Uterus (tissue), 2 donors: ENCODE measurements at regions not wholly inside any gene's neighbourhood (a gene's known extent, or its start where the extent isn't known, plus 50 kb on each side); places are given as distances from the start of the nearest gene placed in this dataset.

ENCODE experiments used
- POLR2A ChIP-seq, 2 donors: fragments of 450-650 bp; IDR thresholded peaks; one replicate each; pipeline ENCODE4 v1.6.1; 2016; ENCODE audit warnings: antibody characterized with exemption in 2 of 2, mild to moderate bottlenecking in 1 of 2, moderate library complexity in 1 of 2
- TF ChIP-seq, protein P1 (sequence below), 4 experiments: fragments of 200-600 bp in 2 of 4; fragments of 450-650 bp in 2 of 4; sonication (generic) in 2 of 4; IDR thresholded peaks; one replicate each; pipeline ENCODE4 v1.5.1; 2016 to 2019; ENCODE audit warnings: antibody characterized with exemption in 4 of 4, mild to moderate bottlenecking in 2 of 4, moderate library complexity in 1 of 4

DNA sequence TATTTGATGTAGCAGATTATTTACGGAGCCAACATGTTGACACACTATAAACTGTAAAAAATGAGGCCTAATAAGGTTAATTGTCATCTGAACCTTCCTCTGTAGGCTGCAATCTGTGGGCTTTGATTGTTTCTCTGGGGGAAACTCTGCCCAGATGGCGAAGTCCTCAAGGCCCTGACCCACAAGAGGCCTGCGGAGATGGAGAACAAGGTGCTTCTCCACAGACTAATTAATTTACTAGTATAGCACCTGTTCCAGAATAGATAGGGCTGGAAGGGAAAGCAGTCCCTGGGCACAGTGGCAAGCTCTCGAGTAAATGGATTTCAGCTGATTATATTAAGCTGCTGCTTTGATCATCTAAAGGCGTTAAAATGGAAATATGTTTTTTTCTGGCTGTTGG, 338.8 kb upstream of the DNAJC19 start:
- TF ChIP-seq, protein P1, sequence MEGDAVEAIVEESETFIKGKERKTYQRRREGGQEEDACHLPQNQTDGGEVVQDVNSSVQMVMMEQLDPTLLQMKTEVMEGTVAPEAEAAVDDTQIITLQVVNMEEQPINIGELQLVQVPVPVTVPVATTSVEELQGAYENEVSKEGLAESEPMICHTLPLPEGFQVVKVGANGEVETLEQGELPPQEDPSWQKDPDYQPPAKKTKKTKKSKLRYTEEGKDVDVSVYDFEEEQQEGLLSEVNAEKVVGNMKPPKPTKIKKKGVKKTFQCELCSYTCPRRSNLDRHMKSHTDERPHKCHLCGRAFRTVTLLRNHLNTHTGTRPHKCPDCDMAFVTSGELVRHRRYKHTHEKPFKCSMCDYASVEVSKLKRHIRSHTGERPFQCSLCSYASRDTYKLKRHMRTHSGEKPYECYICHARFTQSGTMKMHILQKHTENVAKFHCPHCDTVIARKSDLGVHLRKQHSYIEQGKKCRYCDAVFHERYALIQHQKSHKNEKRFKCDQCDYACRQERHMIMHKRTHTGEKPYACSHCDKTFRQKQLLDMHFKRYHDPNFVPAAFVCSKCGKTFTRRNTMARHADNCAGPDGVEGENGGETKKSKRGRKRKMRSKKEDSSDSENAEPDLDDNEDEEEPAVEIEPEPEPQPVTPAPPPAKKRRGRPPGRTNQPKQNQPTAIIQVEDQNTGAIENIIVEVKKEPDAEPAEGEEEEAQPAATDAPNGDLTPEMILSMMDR (IDR thresholded peaks at IDR 0.05), result no peak
- no peak for TF ChIP-seq POLR2A (IDR thresholded peaks at IDR 0.05)
